ENCODE measurements at regions not wholly inside any gene's neighbourhood (a gene's known extent, or its start where the extent isn't known, plus 50 kb on each side); places are given as distances from the start of the nearest gene placed in this dataset.

- DNase-seq (ENCODE audit: low spot score) = no peak
These were observed 154.7 kb downstream of the GATB start for GRCh38 chr4:151606061-151606460.

- no peak for DNase-seq (ENCODE audit: low spot score)
These were observed 150.6 kb downstream of the GATB start for GRCh38 chr4:151610229-151610628.

GRCh38 chr4:151611960-151612359 lies 148.8 kb downstream of the GATB start:
- DNase-seq (ENCODE audit: low spot score) = no peak

GRCh38 chr4:151613290-151613689 lies 147.5 kb downstream of the GATB start:
- no peak for DNase-seq (ENCODE audit: low spot score)

- no peak for DNase-seq (ENCODE audit: low spot score)
These were observed 146.2 kb downstream of the GATB start for GRCh38 chr4:151614561-151614960.

GRCh38 chr4:151618858-151619257 lies 141.9 kb downstream of the GATB start:
- DNase-seq (ENCODE audit: low spot score) = no peak

GRCh38 chr4:151620066-151620465 lies 140.7 kb downstream of the GATB start:
- no peak for DNase-seq (ENCODE audit: low spot score)

Data from AG08396 (cell line).